Osteocyte (in vitro differentiated cells): ENCODE measurements at regions not wholly inside any gene's neighbourhood (a gene's known extent, or its start where the extent isn't known, plus 50 kb on each side); places are given as distances from the start of the nearest gene placed in this dataset.

ENCODE experiments used
- DNase-seq: peaks from one replicate; pipeline ENCODE4 v3.0.0; 2021; ENCODE audit warnings: mixed read lengths; ENCODE audit not compliant: unreplicated experiment; ENCODE audit errors: extremely low spot score
- H3K27ac Mint-ChIP-seq: one replicate; pipeline ENCODE4 v1.8.0; 2021; ENCODE audit warnings: mild to moderate bottlenecking, mixed read lengths; ENCODE audit not compliant: unreplicated experiment
- H3K27me3 Mint-ChIP-seq: one replicate; pipeline ENCODE4 v1.8.0; 2021; ENCODE audit warnings: mixed read lengths; ENCODE audit not compliant: unreplicated experiment
- H3K36me3 Mint-ChIP-seq: one replicate; pipeline ENCODE4 v1.8.0; 2021; ENCODE audit warnings: mixed read lengths; ENCODE audit not compliant: unreplicated experiment
- H3K4me1 Mint-ChIP-seq: one replicate; pipeline ENCODE4 v1.8.0; 2021; ENCODE audit warnings: mixed read lengths; ENCODE audit not compliant: unreplicated experiment
- H3K4me3 Mint-ChIP-seq: one replicate; pipeline ENCODE4 v1.8.0; 2021; ENCODE audit warnings: mild to moderate bottlenecking, moderate library complexity, mixed read lengths; ENCODE audit not compliant: unreplicated experiment
- H3K9me3 Mint-ChIP-seq: one replicate; pipeline ENCODE4 v1.8.0; 2021; ENCODE audit warnings: mixed read lengths; ENCODE audit not compliant: unreplicated experiment
- TF ChIP-seq, protein P1 (sequence below): fragments of 200-600 bp; sonication (generic); IDR thresholded peaks from 2 replicates; pipeline ENCODE4 v1.5.0; 2021; ENCODE audit warnings: antibody characterized with exemption, mild to moderate bottlenecking, moderate library complexity

- H3K4me3 Mint-ChIP-seq: no peak overlapping the region
- no peaks in the 10 kb centered on the region for H3K36me3 Mint-ChIP-seq
- no peaks in the 10 kb centered on the region for H3K27me3 Mint-ChIP-seq
- H3K4me1 Mint-ChIP-seq: no peaks in the 10 kb centered on the region
- DNase-seq: no peak
- TF ChIP-seq, protein P1, sequence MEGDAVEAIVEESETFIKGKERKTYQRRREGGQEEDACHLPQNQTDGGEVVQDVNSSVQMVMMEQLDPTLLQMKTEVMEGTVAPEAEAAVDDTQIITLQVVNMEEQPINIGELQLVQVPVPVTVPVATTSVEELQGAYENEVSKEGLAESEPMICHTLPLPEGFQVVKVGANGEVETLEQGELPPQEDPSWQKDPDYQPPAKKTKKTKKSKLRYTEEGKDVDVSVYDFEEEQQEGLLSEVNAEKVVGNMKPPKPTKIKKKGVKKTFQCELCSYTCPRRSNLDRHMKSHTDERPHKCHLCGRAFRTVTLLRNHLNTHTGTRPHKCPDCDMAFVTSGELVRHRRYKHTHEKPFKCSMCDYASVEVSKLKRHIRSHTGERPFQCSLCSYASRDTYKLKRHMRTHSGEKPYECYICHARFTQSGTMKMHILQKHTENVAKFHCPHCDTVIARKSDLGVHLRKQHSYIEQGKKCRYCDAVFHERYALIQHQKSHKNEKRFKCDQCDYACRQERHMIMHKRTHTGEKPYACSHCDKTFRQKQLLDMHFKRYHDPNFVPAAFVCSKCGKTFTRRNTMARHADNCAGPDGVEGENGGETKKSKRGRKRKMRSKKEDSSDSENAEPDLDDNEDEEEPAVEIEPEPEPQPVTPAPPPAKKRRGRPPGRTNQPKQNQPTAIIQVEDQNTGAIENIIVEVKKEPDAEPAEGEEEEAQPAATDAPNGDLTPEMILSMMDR: no peak
- H3K27ac Mint-ChIP-seq: no peak overlapping the region
- no peaks in the 10 kb centered on the region for H3K9me3 Mint-ChIP-seq
Measured at GRCh38 chr5:92390657-92391056, 1007.5 kb upstream of the ARRDC3 start.

- H3K27me3 Mint-ChIP-seq: no peaks in the 10 kb centered on the region
- H3K9me3 Mint-ChIP-seq: peaks cover 3% of the 10 kb centered on the region
- peak overlapping the region; percentile 43 for H3K27ac Mint-ChIP-seq
- H3K4me3 Mint-ChIP-seq: no peak overlapping the region
- H3K4me1 Mint-ChIP-seq: peaks cover 26% of the 10 kb centered on the region
- DNase-seq: no peak
- no peaks in the 10 kb centered on the region for H3K36me3 Mint-ChIP-seq
- TF ChIP-seq, protein P1: no peak
Measured at GRCh38 chr5:92380069-92380770, 997.1 kb upstream of the ARRDC3 start.

- Mint-ChIP-seq H3K27me3 (no peaks in the 10 kb centered on the region), H3K9me3 (peaks cover 3% of the 10 kb centered on the region), H3K4me3 (no peak overlapping the region), H3K36me3 (no peaks in the 10 kb centered on the region), H3K27ac (peak overlapping the region; percentile 69), H3K4me1 (peaks cover 26% of the 10 kb centered on the region)
- TF ChIP-seq, protein P1: no peak
- DNase-seq: no peak
Measured at GRCh38 chr5:92378966-92379611, 996.0 kb upstream of the ARRDC3 start.

GRCh38 chr5:92374859-92375258 is 991.7 kb upstream of the ARRDC3 start:
- TF ChIP-seq, protein P1: no peak
- H3K4me3 Mint-ChIP-seq: no peak overlapping the region
- no peak overlapping the region for H3K27ac Mint-ChIP-seq
- H3K4me1 Mint-ChIP-seq: peaks cover 18% of the 10 kb centered on the region
- H3K27me3 Mint-ChIP-seq: no peaks in the 10 kb centered on the region
- DNase-seq: no peak
- peaks cover 2% of the 10 kb centered on the region for H3K9me3 Mint-ChIP-seq
- no peaks in the 10 kb centered on the region for H3K36me3 Mint-ChIP-seq

DNA sequence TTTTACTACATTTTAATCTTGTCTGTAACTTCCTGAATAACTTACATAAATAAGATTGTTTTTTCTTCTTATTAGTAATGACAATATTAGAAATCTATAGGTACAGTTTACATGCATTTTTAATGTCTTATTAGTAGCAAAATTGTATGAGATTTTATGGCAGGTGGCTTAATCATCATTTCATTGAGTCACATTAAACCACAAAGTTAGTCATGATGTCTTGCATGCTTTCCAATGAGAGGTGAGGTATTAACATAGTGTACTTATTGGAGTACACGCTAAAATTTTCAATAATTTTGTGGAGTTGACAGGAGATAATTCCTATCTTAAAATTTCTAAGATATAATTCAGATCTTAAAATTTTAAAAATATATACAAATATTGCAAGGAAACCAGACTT is 989.6 kb upstream of the ARRDC3 start:
- Mint-ChIP-seq H3K9me3 (peaks cover 12% of the 10 kb centered on the region), H3K27me3 (no peaks in the 10 kb centered on the region), H3K4me1 (no peaks in the 10 kb centered on the region), H3K36me3 (peaks cover 10% of the 10 kb centered on the region), H3K4me3 (no peak overlapping the region), H3K27ac (no peak overlapping the region)
- TF ChIP-seq, protein P1: no peak
- DNase-seq: no peak
